NCI-H2227 (cell line): ENCODE measurements at regions not wholly inside any gene's neighbourhood (a gene's known extent, or its start where the extent isn't known, plus 50 kb on each side); places are given as distances from the start of the nearest gene placed in this dataset.
"Not testable (repeated sequence)": the region's sequence is repeated elsewhere in the genome, so short reads cannot be mapped to it uniquely, and the experiment has no call there.

Experiments
- DNase-seq: peaks from one replicate; lab custom pipeline; 2025; ENCODE audit not compliant: unreplicated experiment; lab: John Stamatoyannopoulos, UW

GRCh38 chr4:18159117-18159912 lies 137.8 kb upstream of the LCORL start:
- peak; percentile 21 for DNase-seq

GRCh38 chr4:18155067-18156041 lies 133.8 kb upstream of the LCORL start:
- no peak for DNase-seq

GRCh38 chr4:18138076-18138665 lies 116.6 kb upstream of the LCORL start:
- no peak for DNase-seq

- DNase-seq: no peak
Observed at GRCh38 chr4:18134111-18134510, 112.6 kb upstream of the LCORL start.

- DNase-seq: no peak
Observed at GRCh38 chr4:18130256-18130655, 108.7 kb upstream of the LCORL start.

- DNase-seq: no peak
Observed at GRCh38 chr4:18128241-18128640, 106.7 kb upstream of the LCORL start.

GRCh38 chr4:18127030-18127429 lies 105.5 kb upstream of the LCORL start:
- DNase-seq: no peak

GRCh38 chr4:18113710-18114331 lies 92.3 kb upstream of the LCORL start:
- no peak for DNase-seq

- DNase-seq: no peak
Observed at GRCh38 chr4:18111081-18111480, 89.5 kb upstream of the LCORL start.

GRCh38 chr4:18110099-18110498 lies 88.5 kb upstream of the LCORL start:
- DNase-seq: no peak

- no peak for DNase-seq
Observed at GRCh38 chr4:18109676-18110075, 88.1 kb upstream of the LCORL start.

- DNase-seq: not testable (repeated sequence)
Observed at GRCh38 chr4:18107848-18108528, 86.4 kb upstream of the LCORL start.

- no peak for DNase-seq
Observed at GRCh38 chr4:18106620-18107019, 85.1 kb upstream of the LCORL start.

- no peak for DNase-seq
Observed at GRCh38 chr4:18105030-18106011, 83.8 kb upstream of the LCORL start.

- DNase-seq: no peak
Observed at GRCh38 chr4:18103876-18104605, 82.5 kb upstream of the LCORL start.

- no peak for DNase-seq
Observed at GRCh38 chr4:18100657-18101056, 79.1 kb upstream of the LCORL start.

- DNase-seq: not testable (repeated sequence)
Observed at GRCh38 chr4:18090447-18090846, 68.9 kb upstream of the LCORL start.

GRCh38 chr4:18082236-18082635 lies 60.7 kb upstream of the LCORL start:
- DNase-seq: no peak

GRCh38 chr4:18081708-18082107 lies 60.2 kb upstream of the LCORL start:
- DNase-seq: no peak
